ENCODE measurements at regions not wholly inside any gene's neighbourhood (a gene's known extent, or its start where the extent isn't known, plus 50 kb on each side); places are given as distances from the start of the nearest gene placed in this dataset.

- TF ChIP-seq CTCF (IDR thresholded peaks at IDR 0.05) (no peak), POLR2A (IDR thresholded peaks at IDR 0.05; ENCODE audit: low read depth) (no peak)
Observed at GRCh38 chr1:209240351-209240750, 343.2 kb upstream of the CAMK1G start.
